Uterus (tissue), 2 donors: ENCODE measurements at regions not wholly inside any gene's neighbourhood (a gene's known extent, or its start where the extent isn't known, plus 50 kb on each side); places are given as distances from the start of the nearest gene placed in this dataset.

Source experiments
- CTCF ChIP-seq, 4 experiments: fragments of 200-600 bp in 2 of 4; fragments of 450-650 bp in 2 of 4; sonication (generic) in 2 of 4; IDR thresholded peaks; one replicate each; pipeline ENCODE4 v1.5.1; 2016 to 2019; ENCODE audit warnings: antibody characterized with exemption in 4 of 4, mild to moderate bottlenecking in 2 of 4, moderate library complexity in 1 of 4
- POLR2A ChIP-seq, 2 donors: fragments of 450-650 bp; IDR thresholded peaks; one replicate each; pipeline ENCODE4 v1.6.1; 2016; ENCODE audit warnings: antibody characterized with exemption in 2 of 2, mild to moderate bottlenecking in 1 of 2, moderate library complexity in 1 of 2

GRCh38 chr3:159455741-159456181, 532.9 kb upstream of the IL12A start:
- TF ChIP-seq CTCF (IDR thresholded peaks at IDR 0.05), result no peak
- TF ChIP-seq POLR2A (IDR thresholded peaks at IDR 0.05), result no peak
